ENCODE measurements at regions not wholly inside any gene's neighbourhood (a gene's known extent, or its start where the extent isn't known, plus 50 kb on each side); places are given as distances from the start of the nearest gene placed in this dataset.

DNA sequence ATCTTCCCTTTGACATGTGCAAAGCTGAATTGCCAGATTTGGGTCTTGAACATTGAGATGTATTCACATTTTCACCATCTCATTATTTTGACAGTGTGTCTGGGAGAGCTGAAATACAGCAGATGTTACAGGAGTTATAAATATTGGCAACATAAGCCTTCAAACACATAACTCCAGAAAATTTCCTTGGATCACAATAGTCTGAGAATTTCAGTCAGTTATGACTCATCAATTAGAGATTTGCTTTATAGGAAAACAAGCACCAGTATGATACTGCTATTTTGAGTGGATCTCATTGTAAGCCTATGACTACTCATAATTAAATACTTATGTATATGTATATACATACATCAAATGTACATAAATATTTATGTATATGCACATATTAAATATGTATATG, 1171.8 kb downstream of the AMY1C start:
- peaks cover 3% of the 10 kb centered on the region for H3K27me3 Mint-ChIP-seq (ENCODE audit: unreplicated experiment)
- TF ChIP-seq, protein P1, sequence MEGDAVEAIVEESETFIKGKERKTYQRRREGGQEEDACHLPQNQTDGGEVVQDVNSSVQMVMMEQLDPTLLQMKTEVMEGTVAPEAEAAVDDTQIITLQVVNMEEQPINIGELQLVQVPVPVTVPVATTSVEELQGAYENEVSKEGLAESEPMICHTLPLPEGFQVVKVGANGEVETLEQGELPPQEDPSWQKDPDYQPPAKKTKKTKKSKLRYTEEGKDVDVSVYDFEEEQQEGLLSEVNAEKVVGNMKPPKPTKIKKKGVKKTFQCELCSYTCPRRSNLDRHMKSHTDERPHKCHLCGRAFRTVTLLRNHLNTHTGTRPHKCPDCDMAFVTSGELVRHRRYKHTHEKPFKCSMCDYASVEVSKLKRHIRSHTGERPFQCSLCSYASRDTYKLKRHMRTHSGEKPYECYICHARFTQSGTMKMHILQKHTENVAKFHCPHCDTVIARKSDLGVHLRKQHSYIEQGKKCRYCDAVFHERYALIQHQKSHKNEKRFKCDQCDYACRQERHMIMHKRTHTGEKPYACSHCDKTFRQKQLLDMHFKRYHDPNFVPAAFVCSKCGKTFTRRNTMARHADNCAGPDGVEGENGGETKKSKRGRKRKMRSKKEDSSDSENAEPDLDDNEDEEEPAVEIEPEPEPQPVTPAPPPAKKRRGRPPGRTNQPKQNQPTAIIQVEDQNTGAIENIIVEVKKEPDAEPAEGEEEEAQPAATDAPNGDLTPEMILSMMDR (IDR thresholded peaks at IDR 0.05; ENCODE audit: unreplicated experiment), result no peak
- H3K27ac Mint-ChIP-seq (ENCODE audit: unreplicated experiment), result no peak overlapping the region
- H3K4me3 Mint-ChIP-seq (ENCODE audit: unreplicated experiment), result no peak overlapping the region
- no peaks in the 10 kb centered on the region for H3K36me3 Mint-ChIP-seq (ENCODE audit: low read depth, unreplicated experiment)
- DNase-seq (ENCODE audit: low spot score), result no peak
- no peaks in the 10 kb centered on the region for H3K4me1 Mint-ChIP-seq (ENCODE audit: unreplicated experiment)
- no peaks in the 10 kb centered on the region for H3K9me3 Mint-ChIP-seq (ENCODE audit: unreplicated experiment)

DNA sequence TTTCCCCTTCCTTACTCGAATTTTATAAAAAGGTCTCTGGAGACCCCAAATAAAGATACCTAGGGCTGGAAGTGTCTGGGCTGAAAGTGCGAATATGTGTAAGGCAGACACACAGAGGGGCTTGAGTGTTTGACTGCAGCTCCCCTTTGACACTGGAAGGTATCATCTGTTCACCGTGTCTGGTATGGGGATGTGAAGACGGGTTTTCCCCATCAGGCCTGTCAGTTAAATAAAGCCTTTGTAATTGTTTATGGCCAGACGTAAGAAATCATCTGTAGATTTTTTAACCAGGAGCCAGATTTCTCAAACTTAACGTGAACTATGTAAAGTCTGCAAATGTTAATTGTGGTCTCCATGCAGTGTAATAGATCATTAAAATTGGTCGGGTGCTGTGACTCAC, 1173.4 kb downstream of the AMY1C start:
- Mint-ChIP-seq H3K4me3 (ENCODE audit: unreplicated experiment) (no peak overlapping the region), H3K27ac (ENCODE audit: unreplicated experiment) (no peak overlapping the region), H3K4me1 (ENCODE audit: unreplicated experiment) (no peaks in the 10 kb centered on the region), H3K27me3 (ENCODE audit: unreplicated experiment) (peaks cover 3% of the 10 kb centered on the region), H3K9me3 (ENCODE audit: unreplicated experiment) (no peaks in the 10 kb centered on the region), H3K36me3 (ENCODE audit: low read depth, unreplicated experiment) (no peaks in the 10 kb centered on the region)
- TF ChIP-seq, protein P1 (IDR thresholded peaks at IDR 0.05; ENCODE audit: unreplicated experiment), result no peak
- DNase-seq (ENCODE audit: low spot score), result no peak

DNA sequence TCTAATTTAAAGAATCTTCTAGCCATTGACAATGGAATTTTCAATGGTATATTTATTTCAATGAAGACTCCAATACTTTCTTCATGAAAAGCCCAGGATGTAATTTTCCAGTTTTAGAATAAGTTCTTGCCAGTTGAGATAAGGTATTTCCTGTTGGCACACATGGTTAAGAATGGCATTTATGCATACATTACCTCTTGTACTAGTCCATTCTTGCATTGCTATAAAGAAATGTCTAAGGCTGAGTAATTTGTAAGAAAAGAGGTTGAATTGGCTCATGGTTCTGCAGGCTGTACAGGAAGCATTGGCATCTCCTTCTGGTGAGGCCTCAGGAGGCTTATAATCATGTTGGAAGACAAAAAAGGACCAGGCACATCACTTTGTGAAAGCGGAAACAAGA, 1179.6 kb downstream of the AMY1C start:
- H3K9me3 Mint-ChIP-seq (ENCODE audit: unreplicated experiment), result no peaks in the 10 kb centered on the region
- TF ChIP-seq, protein P1 (IDR thresholded peaks at IDR 0.05; ENCODE audit: unreplicated experiment), result no peak
- H3K36me3 Mint-ChIP-seq (ENCODE audit: low read depth, unreplicated experiment), result no peaks in the 10 kb centered on the region
- no peak overlapping the region for H3K27ac Mint-ChIP-seq (ENCODE audit: unreplicated experiment)
- DNase-seq (ENCODE audit: low spot score), result no peak
- peaks cover 2% of the 10 kb centered on the region for H3K27me3 Mint-ChIP-seq (ENCODE audit: unreplicated experiment)
- H3K4me3 Mint-ChIP-seq (ENCODE audit: unreplicated experiment), result no peak overlapping the region
- H3K4me1 Mint-ChIP-seq (ENCODE audit: unreplicated experiment), result no peaks in the 10 kb centered on the region

DNA sequence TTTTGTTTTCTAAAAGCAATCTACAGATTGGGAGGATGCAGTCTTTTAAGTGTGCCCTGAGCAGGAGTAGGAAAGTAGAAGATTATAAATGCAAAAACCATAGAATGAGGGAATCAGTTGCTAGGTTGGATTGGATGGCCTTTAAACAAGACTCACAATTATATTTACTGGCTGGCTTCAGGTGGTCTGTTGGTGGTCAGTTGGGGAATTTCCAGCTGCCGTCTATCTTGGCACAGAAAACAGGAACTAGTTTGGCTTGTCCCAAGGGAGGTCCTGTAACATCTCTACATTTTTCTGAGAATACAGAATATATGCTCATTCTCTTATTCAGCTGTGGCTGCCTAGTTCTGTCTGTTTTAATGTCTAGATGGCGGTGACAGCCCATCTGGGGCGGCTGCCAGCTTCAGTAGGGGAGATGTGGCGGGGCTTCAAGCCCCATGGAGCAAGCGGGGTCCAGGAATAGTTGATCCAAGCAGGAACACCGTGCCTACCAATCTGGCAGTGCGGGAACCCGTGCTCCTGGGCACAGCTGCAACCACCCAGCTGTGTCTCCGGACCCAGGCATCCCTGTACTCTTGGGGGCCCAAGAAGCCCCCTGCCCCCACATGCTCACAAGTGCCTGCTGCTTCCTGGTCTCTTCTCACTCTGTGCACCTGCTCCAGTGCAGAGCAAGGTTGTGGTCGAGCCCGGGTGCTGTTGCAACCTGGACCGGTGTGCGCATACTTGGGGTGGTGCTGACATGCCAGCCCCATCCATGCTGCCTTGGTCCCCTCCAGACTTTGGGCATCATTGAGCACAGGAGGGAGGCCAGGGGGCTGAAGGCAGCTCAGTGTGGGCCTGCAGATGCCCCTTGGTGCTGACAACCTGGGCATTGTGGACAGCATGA, 1182.6 kb downstream of the AMY1C start:
- Mint-ChIP-seq H3K27ac (ENCODE audit: unreplicated experiment) (no peak overlapping the region), H3K4me3 (ENCODE audit: unreplicated experiment) (no peak overlapping the region), H3K27me3 (ENCODE audit: unreplicated experiment) (peaks cover 2% of the 10 kb centered on the region), H3K9me3 (ENCODE audit: unreplicated experiment) (no peaks in the 10 kb centered on the region), H3K36me3 (ENCODE audit: low read depth, unreplicated experiment) (no peaks in the 10 kb centered on the region), H3K4me1 (ENCODE audit: unreplicated experiment) (no peaks in the 10 kb centered on the region)
- TF ChIP-seq, protein P1 (IDR thresholded peaks at IDR 0.05; ENCODE audit: unreplicated experiment), result no peak
- no peak for DNase-seq (ENCODE audit: low spot score)

DNA sequence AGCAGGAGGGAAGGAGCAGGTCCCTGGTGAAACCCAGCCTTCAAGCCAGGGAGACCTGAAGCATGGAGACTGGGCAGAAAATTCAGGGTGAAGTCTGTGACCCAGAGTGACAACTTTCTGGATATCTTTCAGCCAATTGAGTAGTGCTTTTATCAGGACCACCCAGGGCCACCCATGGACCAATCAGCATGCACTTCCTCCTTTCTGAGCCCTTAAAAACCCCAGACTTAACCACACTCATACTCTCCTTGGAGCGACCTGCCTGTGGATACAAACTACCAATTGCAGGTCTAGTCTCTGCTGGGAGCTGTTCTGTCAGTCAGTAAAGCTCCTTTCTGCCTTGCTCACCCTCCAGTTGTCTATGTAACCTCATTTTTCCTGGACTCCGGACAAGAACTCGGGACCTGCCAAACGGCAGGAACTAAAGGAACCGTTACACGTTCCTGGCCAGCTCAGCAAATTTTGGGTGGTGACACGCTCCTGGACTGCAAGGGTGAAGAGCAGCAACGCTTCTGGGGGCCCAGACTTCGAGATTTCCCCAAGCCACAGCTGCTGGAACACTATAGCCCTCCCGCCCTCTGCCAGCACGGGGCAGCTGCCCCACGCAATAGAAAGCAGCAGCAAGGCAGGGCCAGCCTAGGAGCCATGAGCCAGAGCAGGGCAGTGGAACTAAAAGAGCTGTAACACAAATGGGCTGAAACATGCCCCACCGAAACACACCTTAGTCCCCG, 1183.4 kb downstream of the AMY1C start:
- Mint-ChIP-seq H3K4me3 (ENCODE audit: unreplicated experiment) (no peak overlapping the region), H3K9me3 (ENCODE audit: unreplicated experiment) (no peaks in the 10 kb centered on the region), H3K27me3 (ENCODE audit: unreplicated experiment) (peaks cover 2% of the 10 kb centered on the region), H3K27ac (ENCODE audit: unreplicated experiment) (no peak overlapping the region), H3K4me1 (ENCODE audit: unreplicated experiment) (no peaks in the 10 kb centered on the region), H3K36me3 (ENCODE audit: low read depth, unreplicated experiment) (no peaks in the 10 kb centered on the region)
- TF ChIP-seq, protein P1 (IDR thresholded peaks at IDR 0.05; ENCODE audit: unreplicated experiment), result no peak
- no peak for DNase-seq (ENCODE audit: low spot score)
